ENCODE measurements at regions not wholly inside any gene's neighbourhood (a gene's known extent, or its start where the extent isn't known, plus 50 kb on each side); places are given as distances from the start of the nearest gene placed in this dataset.

DNA sequence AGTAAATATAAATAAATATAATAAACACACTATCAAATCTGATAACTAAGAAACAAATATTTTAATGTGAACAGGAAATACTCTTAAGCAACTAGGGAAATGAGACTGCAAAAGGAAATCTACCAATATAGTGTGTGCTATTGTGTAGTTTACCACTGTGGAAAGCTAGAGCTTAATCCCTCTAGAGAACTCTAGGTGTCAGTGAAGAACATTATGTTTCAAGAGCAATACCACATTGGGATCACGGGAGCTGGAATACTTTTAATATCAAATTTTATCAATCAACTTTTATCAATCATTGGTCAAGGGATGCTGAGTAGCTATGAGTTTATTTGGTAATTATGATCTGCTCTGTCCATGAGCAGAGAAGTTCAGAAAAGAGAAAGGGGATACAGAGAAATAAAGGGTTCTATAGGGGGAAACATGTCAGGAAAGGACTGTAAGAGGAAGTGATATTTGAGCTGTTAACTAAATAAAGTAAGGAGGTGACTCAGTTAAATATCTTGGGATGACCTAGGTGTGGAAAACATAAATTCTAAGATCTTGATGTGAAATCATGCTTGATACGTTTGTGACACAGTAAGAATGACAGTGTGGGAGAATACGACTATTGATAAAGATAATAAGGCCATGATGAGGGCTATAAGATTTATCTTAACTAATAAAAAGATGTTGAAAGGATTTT is 762.2 kb upstream of the ALCAM start:
- Histone ChIP-seq H3K18ac (ENCODE audit: low read length) (no peak overlapping the region), H3K4ac (ENCODE audit: low read length) (no peak overlapping the region), H2BK5ac (ENCODE audit: low read length) (no peak overlapping the region), H3K4me3 (ENCODE audit: low read length in 2 of 2) (no peak overlapping the region), H3K36me3 (replicated peaks in 1 of 2; ENCODE audit: control insufficient read depth in 2 of 2, insufficient read depth in 2 of 2, low read length in 2 of 2) (no peaks in the 10 kb centered on the region), H3K27ac (replicated peaks; ENCODE audit: low read length) (no peak overlapping the region), H3K4me2 (ENCODE audit: insufficient read depth, low read length, poor library complexity, severe bottlenecking) (no peak overlapping the region), H4K91ac (ENCODE audit: low read depth, low read length, poor library complexity) (no peak overlapping the region), H3K27me3 (ENCODE audit: control insufficient read depth in 3 of 3, insufficient read depth in 3 of 3, low read depth in 1 of 3, low read length in 3 of 3) (no peaks in the 10 kb centered on the region), H3K4me1 (ENCODE audit: control insufficient read depth in 2 of 2, insufficient read depth in 1 of 2, low read depth in 1 of 2, low read length in 2 of 2) (peaks cover 0 to 2% of the 10 kb centered on the region in 2 donors), H3K79me1 (ENCODE audit: low read depth, low read length) (no peaks in the 10 kb centered on the region), H2BK120ac (ENCODE audit: low read depth, low read length) (no peak overlapping the region), H3K9ac (ENCODE audit: low read depth, low read length, poor library complexity) (no peak overlapping the region), H3K9me3 (replicated peaks in 1 of 2; ENCODE audit: control insufficient read depth in 2 of 2, insufficient read depth in 1 of 2, low read depth in 1 of 2, low read length in 2 of 2) (peaks cover 0 to 3% of the 10 kb centered on the region in 2 donors), H3K23ac (ENCODE audit: low read depth, low read length, poor library complexity) (no peak overlapping the region), H3K14ac (ENCODE audit: low read length) (no peak overlapping the region), H2AFZ (ENCODE audit: low read length) (no peak overlapping the region), H2BK12ac (ENCODE audit: low read length) (no peak overlapping the region), H2BK15ac (ENCODE audit: low read length) (no peak overlapping the region), H2AK5ac (ENCODE audit: low read depth, low read length) (no peak overlapping the region), H4K8ac (ENCODE audit: low read depth, low read length) (no peak overlapping the region)
- no peak for DNase-seq (ENCODE audit: low spot score)
- no CpG with 5 or more reads among the region's 3 CpGs for WGBS, 2 donors (ENCODE audit: extremely low coverage in 2 of 2, insufficient read length in 2 of 2, insufficient replicate concordance in 1 of 2)

DNA sequence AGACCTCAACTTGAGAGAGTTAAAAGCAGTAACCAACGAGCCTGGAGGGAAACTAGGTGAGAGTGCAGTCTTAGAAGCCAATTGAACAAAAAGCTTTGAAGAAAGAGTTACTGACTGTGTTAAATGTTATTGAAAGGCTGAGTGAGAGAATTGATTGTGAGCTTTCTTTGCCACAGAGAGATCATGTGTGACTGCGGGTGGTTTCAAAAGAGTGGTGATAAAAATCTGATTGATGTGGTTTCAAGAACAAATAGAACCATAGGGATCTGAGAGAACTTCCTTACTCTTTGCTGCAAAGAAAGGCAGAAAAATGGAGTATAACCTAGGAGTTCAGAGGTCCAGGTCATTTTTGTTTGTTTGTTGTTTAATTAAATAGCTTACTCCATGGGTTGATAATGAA is 759.9 kb upstream of the ALCAM start:
- Histone ChIP-seq H3K9me3 (replicated peaks in 1 of 2; ENCODE audit: control insufficient read depth in 2 of 2, insufficient read depth in 1 of 2, low read depth in 1 of 2, low read length in 2 of 2) (peaks cover 0 to 3% of the 10 kb centered on the region in 2 donors), H3K4me2 (ENCODE audit: insufficient read depth, low read length, poor library complexity, severe bottlenecking) (no peak overlapping the region), H2BK15ac (ENCODE audit: low read length) (no peak overlapping the region), H3K18ac (ENCODE audit: low read length) (no peak overlapping the region), H3K9ac (ENCODE audit: low read depth, low read length, poor library complexity) (no peak overlapping the region), H3K4me3 (ENCODE audit: low read length in 2 of 2) (no peak overlapping the region), H4K8ac (ENCODE audit: low read depth, low read length) (no peak overlapping the region), H4K91ac (ENCODE audit: low read depth, low read length, poor library complexity) (no peak overlapping the region), H2BK5ac (ENCODE audit: low read length) (no peak overlapping the region), H3K4me1 (ENCODE audit: control insufficient read depth in 2 of 2, insufficient read depth in 1 of 2, low read depth in 1 of 2, low read length in 2 of 2) (peaks cover 0 to 2% of the 10 kb centered on the region in 2 donors), H2BK12ac (ENCODE audit: low read length) (no peak overlapping the region), H2AK5ac (ENCODE audit: low read depth, low read length) (no peak overlapping the region), H3K4ac (ENCODE audit: low read length) (no peak overlapping the region), H3K23ac (ENCODE audit: low read depth, low read length, poor library complexity) (no peak overlapping the region), H3K36me3 (replicated peaks in 1 of 2; ENCODE audit: control insufficient read depth in 2 of 2, insufficient read depth in 2 of 2, low read length in 2 of 2) (no peaks in the 10 kb centered on the region), H3K79me1 (ENCODE audit: low read depth, low read length) (no peaks in the 10 kb centered on the region), H2AFZ (ENCODE audit: low read length) (no peak overlapping the region), H3K14ac (ENCODE audit: low read length) (no peak overlapping the region), H3K27ac (replicated peaks; ENCODE audit: low read length) (no peak overlapping the region), H2BK120ac (ENCODE audit: low read depth, low read length) (no peak overlapping the region), H3K27me3 (ENCODE audit: control insufficient read depth in 3 of 3, insufficient read depth in 3 of 3, low read depth in 1 of 3, low read length in 3 of 3) (no peaks in the 10 kb centered on the region)
- WGBS, 2 donors (ENCODE audit: extremely low coverage in 2 of 2, insufficient read length in 2 of 2, insufficient replicate concordance in 1 of 2) = no CpG with 5 or more reads among the region's 2 CpGs
- DNase-seq (ENCODE audit: low spot score) = no peak

DNA sequence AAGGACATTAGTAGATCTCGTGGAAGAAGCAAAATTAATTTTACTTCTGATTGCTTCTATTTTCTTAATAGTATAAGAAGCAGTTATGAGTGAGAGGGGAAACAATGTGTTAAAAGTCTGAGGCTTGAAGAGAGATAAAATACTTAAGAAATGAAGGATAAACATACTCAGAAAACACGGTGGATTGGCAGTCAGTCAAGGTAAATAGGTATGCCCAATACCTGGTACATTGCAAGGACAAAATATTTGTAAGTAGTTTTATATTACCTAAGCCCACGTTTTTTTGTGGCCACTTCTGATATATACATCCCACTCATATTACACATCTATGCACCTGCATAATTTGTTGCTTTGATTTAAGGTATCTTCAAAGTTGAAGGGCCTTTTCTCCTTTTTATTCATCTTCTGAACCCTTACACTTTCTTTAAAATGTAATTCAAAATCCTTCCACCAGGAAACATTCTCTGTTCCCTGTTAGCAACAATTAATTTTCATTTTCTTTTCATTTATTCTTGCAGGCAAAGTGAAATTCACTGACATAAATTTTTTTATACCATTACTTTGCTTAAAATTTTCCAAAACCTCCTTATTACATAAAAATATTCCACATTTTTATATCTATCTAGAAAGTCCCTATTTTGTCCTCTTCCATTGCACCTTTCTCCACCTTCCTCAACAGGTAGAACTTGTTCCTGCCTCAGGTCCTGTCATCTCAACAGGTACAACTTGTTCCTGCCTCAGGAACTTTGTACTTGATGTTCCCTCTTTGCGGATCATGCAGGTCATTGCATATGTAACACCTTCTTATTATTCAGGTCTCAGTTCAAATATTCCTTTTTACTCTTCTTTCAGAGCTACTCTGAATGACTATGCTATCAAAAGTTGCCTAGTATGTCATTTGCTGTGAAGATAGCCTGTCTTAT is 755.7 kb upstream of the ALCAM start:
- Histone ChIP-seq H3K79me1 (ENCODE audit: low read depth, low read length) (no peaks in the 10 kb centered on the region), H2BK120ac (ENCODE audit: low read depth, low read length) (no peak overlapping the region), H3K36me3 (replicated peaks in 1 of 2; ENCODE audit: control insufficient read depth in 2 of 2, insufficient read depth in 2 of 2, low read length in 2 of 2) (no peaks in the 10 kb centered on the region), H3K23ac (ENCODE audit: low read depth, low read length, poor library complexity) (no peak overlapping the region), H4K91ac (ENCODE audit: low read depth, low read length, poor library complexity) (no peak overlapping the region), H3K14ac (ENCODE audit: low read length) (no peak overlapping the region), H2BK15ac (ENCODE audit: low read length) (no peak overlapping the region), H3K18ac (ENCODE audit: low read length) (no peak overlapping the region), H3K4me3 (ENCODE audit: low read length in 2 of 2) (no peak overlapping the region), H4K8ac (ENCODE audit: low read depth, low read length) (no peak overlapping the region), H3K4me2 (ENCODE audit: insufficient read depth, low read length, poor library complexity, severe bottlenecking) (no peak overlapping the region), H2BK12ac (ENCODE audit: low read length) (no peak overlapping the region), H3K9ac (ENCODE audit: low read depth, low read length, poor library complexity) (no peak overlapping the region), H3K4me1 (ENCODE audit: control insufficient read depth in 2 of 2, insufficient read depth in 1 of 2, low read depth in 1 of 2, low read length in 2 of 2) (peaks cover 0 to 2% of the 10 kb centered on the region in 2 donors), H3K9me3 (replicated peaks in 1 of 2; ENCODE audit: control insufficient read depth in 2 of 2, insufficient read depth in 1 of 2, low read depth in 1 of 2, low read length in 2 of 2) (peaks cover 0 to 3% of the 10 kb centered on the region in 2 donors), H2BK5ac (ENCODE audit: low read length) (no peak overlapping the region), H3K4ac (ENCODE audit: low read length) (no peak overlapping the region), H2AK5ac (ENCODE audit: low read depth, low read length) (no peak overlapping the region), H2AFZ (ENCODE audit: low read length) (no peak overlapping the region), H3K27ac (replicated peaks; ENCODE audit: low read length) (no peak overlapping the region), H3K27me3 (ENCODE audit: control insufficient read depth in 3 of 3, insufficient read depth in 3 of 3, low read depth in 1 of 3, low read length in 3 of 3) (no peaks in the 10 kb centered on the region)
- WGBS, 2 donors (ENCODE audit: extremely low coverage in 2 of 2, insufficient read length in 2 of 2, insufficient replicate concordance in 1 of 2) = no CpG with 5 or more reads among the region's 4 CpGs
- DNase-seq (ENCODE audit: low spot score) = no peak

DNA sequence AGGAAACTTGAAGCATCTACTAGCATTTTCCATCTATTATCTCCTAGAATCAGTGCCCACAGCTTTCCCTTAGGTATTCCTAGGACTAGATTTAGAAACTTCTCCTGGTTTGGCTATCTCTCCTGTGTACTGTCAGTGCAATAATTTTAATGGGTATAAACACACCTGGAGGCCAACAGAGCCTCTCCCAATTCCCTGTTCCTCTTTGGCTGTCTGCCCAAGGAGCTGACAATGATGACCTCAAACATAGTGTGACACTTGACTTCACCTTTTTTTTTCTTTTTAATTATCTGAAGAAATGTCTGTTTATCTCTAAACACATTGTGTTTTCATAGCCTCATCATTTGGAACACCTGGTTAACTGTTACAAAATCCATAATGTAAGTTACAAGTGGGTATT is 754.5 kb upstream of the ALCAM start:
- H3K4me3 ChIP-seq (ENCODE audit: low read length in 2 of 2) = no peak overlapping the region
- H4K91ac ChIP-seq (ENCODE audit: low read depth, low read length, poor library complexity) = no peak overlapping the region
- no peak for DNase-seq (ENCODE audit: low spot score)
- no peak overlapping the region for H3K23ac ChIP-seq (ENCODE audit: low read depth, low read length, poor library complexity)
- no peak overlapping the region for H2BK5ac ChIP-seq (ENCODE audit: low read length)
- H3K27me3 ChIP-seq (ENCODE audit: control insufficient read depth in 3 of 3, insufficient read depth in 3 of 3, low read depth in 1 of 3, low read length in 3 of 3) = no peaks in the 10 kb centered on the region
- H3K27ac ChIP-seq (replicated peaks; ENCODE audit: low read length) = no peak overlapping the region
- H2BK15ac ChIP-seq (ENCODE audit: low read length) = no peak overlapping the region
- H2BK120ac ChIP-seq (ENCODE audit: low read depth, low read length) = no peak overlapping the region
- H4K8ac ChIP-seq (ENCODE audit: low read depth, low read length) = no peak overlapping the region
- peaks cover 0 to 4% of the 10 kb centered on the region in 2 donors for H3K4me1 ChIP-seq (ENCODE audit: control insufficient read depth in 2 of 2, insufficient read depth in 1 of 2, low read depth in 1 of 2, low read length in 2 of 2)
- no peak overlapping the region for H2AK5ac ChIP-seq (ENCODE audit: low read depth, low read length)
- H3K79me1 ChIP-seq (ENCODE audit: low read depth, low read length) = no peaks in the 10 kb centered on the region
- no peak overlapping the region for H3K4me2 ChIP-seq (ENCODE audit: insufficient read depth, low read length, poor library complexity, severe bottlenecking)
- no peak overlapping the region for H3K9ac ChIP-seq (ENCODE audit: low read depth, low read length, poor library complexity)
- H3K14ac ChIP-seq (ENCODE audit: low read length) = no peak overlapping the region
- peaks cover 0 to 3% of the 10 kb centered on the region in 2 donors for H3K9me3 ChIP-seq (replicated peaks in 1 of 2; ENCODE audit: control insufficient read depth in 2 of 2, insufficient read depth in 1 of 2, low read depth in 1 of 2, low read length in 2 of 2)
- H2BK12ac ChIP-seq (ENCODE audit: low read length) = no peak overlapping the region
- H2AFZ ChIP-seq (ENCODE audit: low read length) = no peak overlapping the region
- H3K4ac ChIP-seq (ENCODE audit: low read length) = no peak overlapping the region
- H3K18ac ChIP-seq (ENCODE audit: low read length) = no peak overlapping the region
- H3K36me3 ChIP-seq (replicated peaks in 1 of 2; ENCODE audit: control insufficient read depth in 2 of 2, insufficient read depth in 2 of 2, low read length in 2 of 2) = no peaks in the 10 kb centered on the region
